ENCODE measurements at regions not wholly inside any gene's neighbourhood (a gene's known extent, or its start where the extent isn't known, plus 50 kb on each side); places are given as distances from the start of the nearest gene placed in this dataset.
"Not testable (repeated sequence)": the region's sequence is repeated elsewhere in the genome, so short reads cannot be mapped to it uniquely, and the experiment has no call there.

GRCh38 chr13:31515427-31515826 is 223.9 kb upstream of the RXFP2 start:
- DNase-seq, result no peak
- TF ChIP-seq GATA1 (IDR thresholded peaks at IDR 0.05; ENCODE audit: low read depth, low read length) (no peak), POLR2A (IDR thresholded peaks at IDR 0.05; ENCODE audit: low read length) (no peak)

- no peak for TF ChIP-seq GATA1 (IDR thresholded peaks at IDR 0.05; ENCODE audit: low read depth, low read length)
- TF ChIP-seq POLR2A (IDR thresholded peaks at IDR 0.05; ENCODE audit: low read length), result no peak
- no peak for DNase-seq
Measured at GRCh38 chr13:31517599-31517998, 221.7 kb upstream of the RXFP2 start.

DNA sequence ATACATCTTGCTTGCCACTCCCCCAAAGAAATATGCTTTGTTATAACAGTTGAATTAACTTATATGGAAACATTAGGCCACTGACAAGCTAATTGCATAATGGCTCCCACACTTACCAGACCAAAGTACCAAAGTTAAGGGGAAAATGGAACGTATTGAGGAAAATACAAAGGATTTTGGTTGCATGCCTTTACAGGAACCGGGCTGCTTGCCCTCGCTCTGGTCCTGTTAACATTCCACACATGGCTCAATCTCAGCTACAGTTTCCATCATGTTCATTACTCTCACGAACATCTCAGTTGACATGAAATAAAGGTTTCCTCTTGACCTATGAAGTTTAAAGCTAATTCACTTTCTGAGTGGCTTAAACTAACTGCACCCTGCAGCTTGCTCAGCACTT is 220.7 kb upstream of the RXFP2 start:
- TF ChIP-seq POLR2A (IDR thresholded peaks at IDR 0.05; ENCODE audit: low read length) (no peak), GATA1 (IDR thresholded peaks at IDR 0.05; ENCODE audit: low read depth, low read length) (no peak)
- no peak for DNase-seq

DNA sequence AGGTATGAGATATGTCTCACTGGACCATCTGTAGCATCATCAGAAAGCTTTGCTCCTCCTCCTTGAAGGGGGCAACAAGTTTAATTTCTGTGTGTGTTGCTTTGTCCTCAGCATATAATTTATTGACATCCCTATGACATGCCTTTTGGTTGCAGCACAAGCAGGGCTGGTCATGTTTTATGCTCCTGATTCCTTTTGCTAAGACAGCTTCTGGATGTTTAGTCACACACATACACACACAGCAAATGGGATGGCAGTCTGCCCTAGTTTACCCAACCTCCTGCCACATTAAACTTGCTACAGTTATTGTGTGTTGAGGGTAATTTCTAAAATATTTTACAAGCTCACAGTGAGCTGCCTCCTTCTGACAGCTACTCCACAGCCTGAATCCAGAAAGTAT is 217.9 kb upstream of the RXFP2 start:
- TF ChIP-seq GATA1 (IDR thresholded peaks at IDR 0.05; ENCODE audit: low read depth, low read length) (no peak), POLR2A (IDR thresholded peaks at IDR 0.05; ENCODE audit: low read length) (no peak)
- DNase-seq, result no peak

GRCh38 chr13:31522396-31522795 is 216.9 kb upstream of the RXFP2 start:
- no peak for DNase-seq
- TF ChIP-seq GATA1 (IDR thresholded peaks at IDR 0.05; ENCODE audit: low read depth, low read length) (no peak), POLR2A (IDR thresholded peaks at IDR 0.05; ENCODE audit: low read length) (no peak)

DNA sequence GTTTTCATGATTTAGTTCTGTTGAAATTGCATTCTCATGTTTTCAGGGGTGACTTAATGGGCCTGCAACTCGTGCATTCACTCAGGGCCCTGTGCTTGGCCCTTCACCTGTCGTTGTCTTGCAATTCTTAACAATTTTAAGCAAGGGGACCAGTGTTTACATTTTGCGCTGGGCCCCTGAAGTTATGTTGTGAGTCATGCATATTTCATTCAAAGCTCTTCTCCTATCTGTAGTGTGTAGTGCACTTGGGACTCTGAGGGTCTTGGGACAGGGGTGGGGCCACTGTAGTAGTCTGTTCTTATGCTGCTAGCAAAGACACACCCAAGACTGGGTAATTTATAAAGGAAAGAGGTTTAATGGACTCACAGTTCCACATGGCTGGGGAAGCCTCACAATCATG is 211.2 kb upstream of the RXFP2 start:
- TF ChIP-seq POLR2A (IDR thresholded peaks at IDR 0.05; ENCODE audit: low read length) (no peak), GATA1 (IDR thresholded peaks at IDR 0.05; ENCODE audit: low read depth, low read length) (no peak)

DNA sequence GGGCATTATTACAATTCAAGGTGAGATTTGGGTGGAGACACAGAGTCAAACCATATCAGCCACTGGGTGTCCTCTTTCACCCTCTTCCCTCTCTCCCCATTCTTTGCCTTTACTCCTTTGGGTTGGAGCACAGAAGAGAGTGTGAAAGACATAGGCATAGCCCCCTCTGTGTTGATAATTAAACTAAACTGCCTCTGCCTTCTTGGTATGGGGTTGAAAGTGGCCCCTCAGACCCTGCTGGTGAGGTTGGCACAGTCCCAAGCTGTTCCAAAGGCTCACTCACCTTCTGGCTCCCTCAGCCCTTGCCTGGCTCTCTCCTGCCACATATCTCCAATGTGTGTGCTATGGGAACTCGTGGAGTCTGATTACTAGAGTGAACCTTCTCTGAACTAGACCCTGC is 210.6 kb upstream of the RXFP2 start:
- no peak for DNase-seq
- TF ChIP-seq GATA1 (IDR thresholded peaks at IDR 0.05; ENCODE audit: low read depth, low read length) (no peak), POLR2A (IDR thresholded peaks at IDR 0.05; ENCODE audit: low read length) (no peak)

More for the DNA sequence above, 211.2 kb upstream of the RXFP2 start:
- no peak for DNase-seq

- no peak for DNase-seq
Measured at GRCh38 chr13:31530922-31531321, 208.4 kb upstream of the RXFP2 start.

GRCh38 chr13:31537052-31537451 is 202.3 kb upstream of the RXFP2 start:
- DNase-seq, result no peak
- no peak for TF ChIP-seq POLR2A (IDR thresholded peaks at IDR 0.05; ENCODE audit: low read length)
- TF ChIP-seq GATA1 (IDR thresholded peaks at IDR 0.05; ENCODE audit: low read depth, low read length), result no peak

More at GRCh38 chr13:31530922-31531321, 208.4 kb upstream of the RXFP2 start:
- TF ChIP-seq GATA1 (IDR thresholded peaks at IDR 0.05; ENCODE audit: low read depth, low read length) (no peak), POLR2A (IDR thresholded peaks at IDR 0.05; ENCODE audit: low read length) (no peak)

- TF ChIP-seq POLR2A (IDR thresholded peaks at IDR 0.05; ENCODE audit: low read length) (no peak), GATA1 (IDR thresholded peaks at IDR 0.05; ENCODE audit: low read depth, low read length) (no peak)
- DNase-seq, result no peak
Measured at GRCh38 chr13:31538067-31539042, 201.0 kb upstream of the RXFP2 start.

DNA sequence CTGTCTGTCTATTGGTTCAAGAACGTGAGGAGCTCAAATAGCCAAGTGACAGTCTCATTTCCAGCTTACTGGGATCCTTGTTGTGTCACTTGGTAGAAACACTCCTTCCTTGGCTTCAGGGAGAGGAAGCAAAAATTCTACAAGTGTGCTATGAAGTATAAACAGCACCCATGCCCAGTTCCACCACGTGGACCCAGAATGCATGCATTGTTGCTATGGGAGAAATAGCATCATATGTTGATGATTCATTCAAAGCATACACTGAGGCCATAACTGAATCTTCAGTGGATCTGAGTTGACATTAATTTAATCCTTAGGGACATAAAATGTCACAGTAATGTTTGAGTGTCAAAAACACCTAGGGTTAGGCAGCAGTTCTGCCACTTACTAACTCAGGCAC is 199.0 kb upstream of the RXFP2 start:
- DNase-seq, result no peak
- TF ChIP-seq GATA1 (IDR thresholded peaks at IDR 0.05; ENCODE audit: low read depth, low read length) (no peak), POLR2A (IDR thresholded peaks at IDR 0.05; ENCODE audit: low read length) (no peak)

GRCh38 chr13:31543190-31543589 is 196.1 kb upstream of the RXFP2 start:
- DNase-seq, result no peak
- TF ChIP-seq POLR2A (IDR thresholded peaks at IDR 0.05; ENCODE audit: low read length), result no peak
- no peak for TF ChIP-seq GATA1 (IDR thresholded peaks at IDR 0.05; ENCODE audit: low read depth, low read length)

DNA sequence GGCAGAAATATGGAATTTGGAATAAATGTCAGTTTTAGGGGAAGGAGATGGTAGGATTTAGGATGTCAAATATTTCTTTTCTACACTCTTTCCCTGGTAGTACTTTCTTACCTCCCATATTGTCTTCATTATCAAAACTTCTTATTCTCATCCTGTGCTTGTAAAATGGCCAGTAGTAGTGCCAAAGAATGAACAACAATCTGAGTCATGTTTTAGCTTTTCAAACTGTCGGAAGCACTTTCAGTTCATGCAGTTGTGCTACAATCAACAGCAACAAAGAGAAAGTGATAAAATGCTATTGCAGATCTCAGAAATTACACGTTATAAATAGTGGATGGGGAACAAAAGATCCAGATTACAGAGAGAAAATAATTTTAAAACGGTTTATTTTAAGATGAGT is 193.7 kb upstream of the RXFP2 start:
- TF ChIP-seq GATA1 (IDR thresholded peaks at IDR 0.05; ENCODE audit: low read depth, low read length), result no peak
- TF ChIP-seq POLR2A (IDR thresholded peaks at IDR 0.05; ENCODE audit: low read length), result no peak
- DNase-seq, result no peak

DNA sequence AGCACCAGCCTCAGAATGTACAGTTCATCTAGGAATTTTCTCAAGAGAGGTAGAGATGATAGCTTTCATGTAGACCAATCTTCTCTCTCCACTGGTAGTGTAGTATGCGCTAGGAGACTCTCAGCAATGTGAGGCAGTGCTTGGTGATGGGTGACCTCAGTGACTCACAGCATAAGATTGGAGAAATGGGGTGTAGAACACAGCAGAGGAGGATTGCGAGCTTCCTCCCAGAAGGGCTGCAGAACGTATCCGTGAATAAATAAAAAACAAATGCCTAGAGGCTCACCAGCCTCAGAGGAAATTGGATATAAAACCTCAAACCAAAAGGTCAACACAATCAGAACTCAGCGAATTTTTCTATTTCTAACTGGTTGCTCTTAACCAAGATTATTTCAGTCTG is 182.9 kb upstream of the RXFP2 start:
- no peak for DNase-seq
- TF ChIP-seq GATA1 (IDR thresholded peaks at IDR 0.05; ENCODE audit: low read depth, low read length), result no peak
- no peak for TF ChIP-seq POLR2A (IDR thresholded peaks at IDR 0.05; ENCODE audit: low read length)

- not testable (repeated sequence) for DNase-seq
Measured at GRCh38 chr13:31584221-31584620, 155.1 kb upstream of the RXFP2 start.

All from erythroblast (primary cell).